Parathyroid adenoma (tissue), 2 donors: ENCODE measurements at regions not wholly inside any gene's neighbourhood (a gene's known extent, or its start where the extent isn't known, plus 50 kb on each side); places are given as distances from the start of the nearest gene placed in this dataset.

Experiments
- H2AFZ ChIP-seq: fragments of 300-600 bp; sonication (generic); one replicate; pipeline ENCODE4 v1.7.0; 2017; ENCODE audit warnings: antibody characterized with exemption, mild to moderate bottlenecking
- H3K27ac ChIP-seq: fragments of 300-600 bp; sonication (generic); one replicate; pipeline ENCODE4 v1.7.0; 2017
- H3K27me3 ChIP-seq: fragments of 300-600 bp; sonication (generic); one replicate; pipeline ENCODE4 v1.7.0; 2017; ENCODE audit warnings: low read length; ENCODE audit not compliant: control insufficient read depth, insufficient read depth
- H3K36me3 ChIP-seq: fragments of 300-600 bp; sonication (generic); one replicate; pipeline ENCODE4 v1.7.0; 2017; ENCODE audit warnings: low read length; ENCODE audit not compliant: control insufficient read depth, insufficient read depth
- H3K4me1 ChIP-seq: fragments of 300-600 bp; sonication (generic); one replicate; pipeline ENCODE4 v1.7.0; 2017; ENCODE audit warnings: control low read depth
- H3K4me2 ChIP-seq: fragments of 300-600 bp; sonication (generic); one replicate; pipeline ENCODE4 v1.7.0; 2017; ENCODE audit warnings: low read length
- H3K4me3 ChIP-seq: fragments of 300-600 bp; sonication (generic); one replicate; pipeline ENCODE4 v1.7.0; 2017; ENCODE audit warnings: low read depth, low read length
- H3K79me2 ChIP-seq: fragments of 300-600 bp; sonication (generic); one replicate; pipeline ENCODE4 v1.7.0; 2017; ENCODE audit warnings: control low read depth
- H3K9ac ChIP-seq: fragments of 300-600 bp; sonication (generic); one replicate; pipeline ENCODE4 v1.7.0; 2017; ENCODE audit warnings: mild to moderate bottlenecking
- H3K9me3 ChIP-seq: fragments of 300-600 bp; sonication (generic); one replicate; pipeline ENCODE4 v1.7.0; 2017; ENCODE audit warnings: low read length; ENCODE audit not compliant: control insufficient read depth
- TF ChIP-seq, protein P1 (sequence below): fragments of 300-600 bp; sonication (generic); IDR thresholded peaks from one replicate; pipeline ENCODE4 v1.7.0; 2017; ENCODE audit warnings: antibody characterized with exemption, mild to moderate bottlenecking
- donor health status: primary hyperparathyroidism.

GRCh38 chr19:28153123-28153522 is 1059.8 kb downstream of the UQCRFS1 start:
- no peaks in the 10 kb centered on the region for H3K79me2 ChIP-seq
- TF ChIP-seq, protein P1, sequence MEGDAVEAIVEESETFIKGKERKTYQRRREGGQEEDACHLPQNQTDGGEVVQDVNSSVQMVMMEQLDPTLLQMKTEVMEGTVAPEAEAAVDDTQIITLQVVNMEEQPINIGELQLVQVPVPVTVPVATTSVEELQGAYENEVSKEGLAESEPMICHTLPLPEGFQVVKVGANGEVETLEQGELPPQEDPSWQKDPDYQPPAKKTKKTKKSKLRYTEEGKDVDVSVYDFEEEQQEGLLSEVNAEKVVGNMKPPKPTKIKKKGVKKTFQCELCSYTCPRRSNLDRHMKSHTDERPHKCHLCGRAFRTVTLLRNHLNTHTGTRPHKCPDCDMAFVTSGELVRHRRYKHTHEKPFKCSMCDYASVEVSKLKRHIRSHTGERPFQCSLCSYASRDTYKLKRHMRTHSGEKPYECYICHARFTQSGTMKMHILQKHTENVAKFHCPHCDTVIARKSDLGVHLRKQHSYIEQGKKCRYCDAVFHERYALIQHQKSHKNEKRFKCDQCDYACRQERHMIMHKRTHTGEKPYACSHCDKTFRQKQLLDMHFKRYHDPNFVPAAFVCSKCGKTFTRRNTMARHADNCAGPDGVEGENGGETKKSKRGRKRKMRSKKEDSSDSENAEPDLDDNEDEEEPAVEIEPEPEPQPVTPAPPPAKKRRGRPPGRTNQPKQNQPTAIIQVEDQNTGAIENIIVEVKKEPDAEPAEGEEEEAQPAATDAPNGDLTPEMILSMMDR = no peak
- no peak overlapping the region for H3K4me2 ChIP-seq
- H3K27ac ChIP-seq = no peak overlapping the region
- no peak overlapping the region for H3K9ac ChIP-seq
- H2AFZ ChIP-seq = no peak overlapping the region
- H3K9me3 ChIP-seq = no peaks in the 10 kb centered on the region
- H3K4me1 ChIP-seq = no peaks in the 10 kb centered on the region
- H3K36me3 ChIP-seq = no peaks in the 10 kb centered on the region
- H3K4me3 ChIP-seq = no peak overlapping the region
- no peaks in the 10 kb centered on the region for H3K27me3 ChIP-seq

DNA sequence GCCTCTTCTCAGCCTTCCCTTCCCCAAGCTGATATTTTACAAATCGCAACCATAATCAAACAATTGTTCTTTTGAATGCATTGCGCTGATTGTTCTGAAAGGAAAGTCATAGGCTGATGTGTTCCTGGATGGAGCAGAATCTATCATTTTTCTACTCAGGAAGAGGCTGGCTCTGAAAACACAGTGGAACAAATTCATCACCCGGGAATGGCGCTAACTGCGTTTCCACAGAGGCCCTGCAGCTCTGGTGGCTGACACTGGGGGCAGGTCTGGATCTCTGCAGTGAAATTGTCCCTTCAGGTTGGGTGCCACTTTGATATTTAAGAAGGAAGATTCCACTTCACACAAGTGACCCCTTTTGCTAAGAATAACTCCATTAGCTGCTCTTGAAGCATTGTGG is 1060.8 kb downstream of the UQCRFS1 start:
- Histone ChIP-seq H3K27ac (no peak overlapping the region), H3K36me3 (no peaks in the 10 kb centered on the region), H3K4me2 (no peak overlapping the region), H3K79me2 (no peaks in the 10 kb centered on the region), H3K4me1 (no peaks in the 10 kb centered on the region), H2AFZ (no peak overlapping the region), H3K9ac (no peak overlapping the region), H3K27me3 (no peaks in the 10 kb centered on the region), H3K4me3 (no peak overlapping the region), H3K9me3 (no peaks in the 10 kb centered on the region)
- TF ChIP-seq, protein P1 = no peak

GRCh38 chr19:28150129-28150528 is 1062.8 kb downstream of the UQCRFS1 start:
- Histone ChIP-seq H3K79me2 (no peaks in the 10 kb centered on the region), H3K4me2 (no peak overlapping the region), H3K27me3 (no peaks in the 10 kb centered on the region), H3K9me3 (no peaks in the 10 kb centered on the region), H2AFZ (no peak overlapping the region), H3K27ac (no peak overlapping the region), H3K4me3 (no peak overlapping the region), H3K9ac (no peak overlapping the region), H3K36me3 (no peaks in the 10 kb centered on the region), H3K4me1 (no peaks in the 10 kb centered on the region)
- TF ChIP-seq, protein P1 = no peak

- no peak overlapping the region for H3K27ac ChIP-seq
- H2AFZ ChIP-seq = no peak overlapping the region
- TF ChIP-seq, protein P1 = no peak
- H3K4me3 ChIP-seq = no peak overlapping the region
- no peaks in the 10 kb centered on the region for H3K36me3 ChIP-seq
- no peak overlapping the region for H3K9ac ChIP-seq
- H3K4me2 ChIP-seq = no peak overlapping the region
- H3K79me2 ChIP-seq = no peaks in the 10 kb centered on the region
- H3K4me1 ChIP-seq = no peaks in the 10 kb centered on the region
- H3K27me3 ChIP-seq = no peaks in the 10 kb centered on the region
- H3K9me3 ChIP-seq = no peaks in the 10 kb centered on the region
Measured at GRCh38 chr19:28148554-28148953, 1064.4 kb downstream of the UQCRFS1 start.

- Histone ChIP-seq H2AFZ (no peak overlapping the region), H3K4me1 (no peaks in the 10 kb centered on the region), H3K27me3 (no peaks in the 10 kb centered on the region), H3K4me2 (no peak overlapping the region), H3K36me3 (no peaks in the 10 kb centered on the region), H3K27ac (no peak overlapping the region), H3K79me2 (no peaks in the 10 kb centered on the region), H3K4me3 (no peak overlapping the region), H3K9me3 (no peaks in the 10 kb centered on the region), H3K9ac (no peak overlapping the region)
- TF ChIP-seq, protein P1 = no peak
Measured at GRCh38 chr19:28142258-28142657, 1070.7 kb downstream of the UQCRFS1 start.
